ENCODE measurements at regions not wholly inside any gene's neighbourhood (a gene's known extent, or its start where the extent isn't known, plus 50 kb on each side); places are given as distances from the start of the nearest gene placed in this dataset.
A peak's percentile ranks its signal among the peaks of the same experiment; 100 is the strongest.

DNA sequence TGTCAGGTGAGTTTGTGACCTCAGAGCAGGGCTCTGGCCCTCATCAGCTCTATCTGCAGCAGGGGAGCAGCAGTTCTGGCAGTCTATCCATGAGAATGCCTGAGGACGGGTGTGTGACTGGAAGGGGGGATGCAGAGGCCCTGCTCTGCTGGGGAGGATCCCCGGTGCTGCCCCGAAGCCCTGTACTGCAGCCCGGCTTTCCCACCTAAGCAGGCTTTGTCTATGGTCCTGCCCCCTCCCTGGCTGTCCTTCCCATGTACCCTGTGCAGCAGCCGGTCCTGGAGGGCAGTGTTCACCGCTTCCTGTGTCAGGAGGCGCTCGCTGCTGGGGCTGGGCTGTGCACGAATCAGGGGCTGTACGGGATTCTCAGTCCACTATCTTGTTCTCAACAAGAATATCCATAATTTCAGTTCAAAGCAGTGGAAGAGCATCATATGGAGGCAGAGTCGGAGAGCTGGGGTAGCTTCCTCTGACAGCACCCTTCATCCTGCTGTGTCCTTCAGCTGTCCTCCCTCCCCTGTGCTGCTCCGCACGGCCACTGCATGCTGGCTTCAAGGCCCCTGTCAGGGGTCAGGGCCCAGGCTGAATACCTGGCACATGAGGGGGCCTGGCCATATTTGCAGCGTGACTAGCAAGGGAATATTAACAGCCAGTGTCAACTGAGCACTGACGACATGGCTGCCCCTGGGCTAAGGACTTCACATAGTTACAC, 125.2 kb downstream of the CTTN start:
- no peak overlapping the region for H3K27ac Mint-ChIP-seq (ENCODE audit: unreplicated experiment)
- peaks cover 20% of the 10 kb centered on the region for H3K36me3 Mint-ChIP-seq (ENCODE audit: insufficient read depth, unreplicated experiment)
- intact Hi-C loops (cut with micrococcal nuclease; ENCODE audit: unreplicated experiment): no loop called here
- TF ChIP-seq, protein P1, sequence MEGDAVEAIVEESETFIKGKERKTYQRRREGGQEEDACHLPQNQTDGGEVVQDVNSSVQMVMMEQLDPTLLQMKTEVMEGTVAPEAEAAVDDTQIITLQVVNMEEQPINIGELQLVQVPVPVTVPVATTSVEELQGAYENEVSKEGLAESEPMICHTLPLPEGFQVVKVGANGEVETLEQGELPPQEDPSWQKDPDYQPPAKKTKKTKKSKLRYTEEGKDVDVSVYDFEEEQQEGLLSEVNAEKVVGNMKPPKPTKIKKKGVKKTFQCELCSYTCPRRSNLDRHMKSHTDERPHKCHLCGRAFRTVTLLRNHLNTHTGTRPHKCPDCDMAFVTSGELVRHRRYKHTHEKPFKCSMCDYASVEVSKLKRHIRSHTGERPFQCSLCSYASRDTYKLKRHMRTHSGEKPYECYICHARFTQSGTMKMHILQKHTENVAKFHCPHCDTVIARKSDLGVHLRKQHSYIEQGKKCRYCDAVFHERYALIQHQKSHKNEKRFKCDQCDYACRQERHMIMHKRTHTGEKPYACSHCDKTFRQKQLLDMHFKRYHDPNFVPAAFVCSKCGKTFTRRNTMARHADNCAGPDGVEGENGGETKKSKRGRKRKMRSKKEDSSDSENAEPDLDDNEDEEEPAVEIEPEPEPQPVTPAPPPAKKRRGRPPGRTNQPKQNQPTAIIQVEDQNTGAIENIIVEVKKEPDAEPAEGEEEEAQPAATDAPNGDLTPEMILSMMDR (IDR thresholded peaks at IDR 0.05; ENCODE audit: insufficient read depth in 1 of 2, low read depth in 1 of 2, low read length in 1 of 2, severe bottlenecking in 1 of 2, unreplicated experiment in 1 of 2): no peak
- no peaks in the 10 kb centered on the region for H3K4me1 ChIP-seq
- ChIA-PET POLR2A (interaction anchor here (0.6 kb wide), 1 partner anchor 267 kb away, joined by 4 read pairs; no protein-coding TSS in a partner anchor), CTCF (no interaction called here)
- BruUV-seq (replicated peaks): no TSS peak
- peaks cover 6% of the 10 kb centered on the region for H3K4me1 Mint-ChIP-seq (ENCODE audit: low read depth, unreplicated experiment)
- no peak overlapping the region for H3K4me3 Mint-ChIP-seq (ENCODE audit: unreplicated experiment)
- H3K9me3 ChIP-seq: no peaks in the 10 kb centered on the region
- H3K27me3 ChIP-seq (replicated peaks; ENCODE audit: control insufficient read depth, insufficient read depth, low read length): no peaks in the 10 kb centered on the region
- H3K36me3 ChIP-seq (ENCODE audit: control insufficient read depth, insufficient read depth, low read length): no peaks in the 10 kb centered on the region
- H3K27me3 Mint-ChIP-seq (ENCODE audit: insufficient read depth, unreplicated experiment): no peaks in the 10 kb centered on the region
- DNase-seq: peak in 1 of 2 experiments; percentile 30
- no peak overlapping the region for H3K4me3 ChIP-seq (ENCODE audit: low read depth, low read length)
- no peaks in the 10 kb centered on the region for H3K9me3 Mint-ChIP-seq (ENCODE audit: unreplicated experiment)

DNA sequence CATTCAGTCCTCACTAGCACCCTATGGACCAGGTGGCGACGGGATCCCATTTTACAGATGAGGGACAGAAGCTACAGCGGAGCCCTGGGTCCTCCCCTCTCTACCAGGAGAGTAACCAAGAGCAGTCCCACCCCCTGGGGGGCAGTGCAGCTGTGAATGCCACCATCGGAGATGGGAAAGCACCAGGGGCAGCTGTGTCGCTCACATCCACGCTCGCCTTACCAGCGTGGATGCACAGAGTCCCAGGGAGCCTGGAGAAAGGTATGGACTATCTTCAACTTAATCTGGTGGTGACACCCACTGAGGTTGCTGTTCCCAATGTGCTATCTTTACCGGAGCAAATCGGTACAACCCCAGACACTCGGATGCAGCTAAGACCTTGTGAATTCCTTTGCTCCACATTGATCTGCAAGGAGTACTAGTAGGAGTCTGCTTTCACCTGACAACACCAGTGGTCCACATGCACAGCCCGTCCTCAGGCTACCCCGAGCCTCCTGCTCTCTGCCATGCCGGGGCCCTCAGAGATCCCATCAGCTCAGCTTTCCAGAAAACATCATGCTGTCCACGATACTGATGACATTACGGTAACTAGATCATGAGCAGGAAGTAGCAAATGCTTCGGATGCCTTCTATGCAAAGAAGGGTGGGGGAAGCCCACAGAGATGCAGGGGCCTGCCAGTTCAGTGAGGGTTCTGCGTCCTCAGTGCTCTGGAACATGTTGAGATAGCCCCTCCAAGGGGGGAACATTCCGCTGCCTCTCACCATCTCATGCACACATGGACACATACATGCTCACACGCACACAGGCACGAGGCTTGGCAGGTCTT, 126.0 kb downstream of the CTTN start:
- Mint-ChIP-seq H3K4me1 (ENCODE audit: low read depth, unreplicated experiment) (peaks cover 6% of the 10 kb centered on the region), H3K4me3 (ENCODE audit: unreplicated experiment) (no peak overlapping the region), H3K9me3 (ENCODE audit: unreplicated experiment) (no peaks in the 10 kb centered on the region), H3K27ac (ENCODE audit: unreplicated experiment) (no peak overlapping the region), H3K36me3 (ENCODE audit: insufficient read depth, unreplicated experiment) (peaks cover 20% of the 10 kb centered on the region), H3K27me3 (ENCODE audit: insufficient read depth, unreplicated experiment) (no peaks in the 10 kb centered on the region)
- intact Hi-C loops (cut with micrococcal nuclease; ENCODE audit: unreplicated experiment): no loop called here
- no peaks in the 10 kb centered on the region for H3K36me3 ChIP-seq (ENCODE audit: control insufficient read depth, insufficient read depth, low read length)
- no TSS peak for BruUV-seq (replicated peaks)
- H3K27me3 ChIP-seq (replicated peaks; ENCODE audit: control insufficient read depth, insufficient read depth, low read length): no peaks in the 10 kb centered on the region
- ChIA-PET POLR2A (no interaction called here), CTCF (no interaction called here)
- DNase-seq: no peak
- no peaks in the 10 kb centered on the region for H3K9me3 ChIP-seq
- H3K4me3 ChIP-seq (ENCODE audit: low read depth, low read length): no peak overlapping the region
- TF ChIP-seq, protein P1 (IDR thresholded peaks at IDR 0.05; ENCODE audit: insufficient read depth in 1 of 2, low read depth in 1 of 2, low read length in 1 of 2, severe bottlenecking in 1 of 2, unreplicated experiment in 1 of 2): no peak
- no peaks in the 10 kb centered on the region for H3K4me1 ChIP-seq

DNA sequence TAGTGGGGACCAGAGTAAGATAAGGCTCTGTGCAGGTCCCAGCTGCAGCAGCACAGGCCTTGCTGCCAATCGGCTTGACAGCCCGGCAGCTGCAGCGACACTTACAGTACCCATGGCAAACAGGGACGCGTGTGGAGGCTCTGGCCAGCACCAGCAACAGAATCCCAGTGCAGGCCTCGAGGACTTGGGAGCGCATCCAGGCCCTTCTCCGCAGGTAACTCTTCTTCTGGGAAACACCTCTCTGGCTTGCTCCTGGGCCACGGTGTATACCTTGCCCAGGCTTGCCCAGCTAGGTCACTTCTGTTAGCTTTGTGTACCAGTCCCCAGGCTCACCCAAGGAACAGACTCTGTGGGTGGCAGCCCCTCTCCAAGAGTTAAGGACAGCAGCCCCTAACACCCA, 126.7 kb downstream of the CTTN start:
- H3K4me1 ChIP-seq: no peaks in the 10 kb centered on the region
- peak in 1 of 2 experiments; percentile 30 for DNase-seq
- no peaks in the 10 kb centered on the region for H3K27me3 ChIP-seq (replicated peaks; ENCODE audit: control insufficient read depth, insufficient read depth, low read length)
- ChIA-PET POLR2A (no interaction called here), CTCF (no interaction called here)
- TF ChIP-seq, protein P1 (IDR thresholded peaks at IDR 0.05; ENCODE audit: insufficient read depth in 1 of 2, low read depth in 1 of 2, low read length in 1 of 2, severe bottlenecking in 1 of 2, unreplicated experiment in 1 of 2): no peak
- Mint-ChIP-seq H3K27ac (ENCODE audit: unreplicated experiment) (no peak overlapping the region), H3K4me1 (ENCODE audit: low read depth, unreplicated experiment) (peaks cover 6% of the 10 kb centered on the region), H3K27me3 (ENCODE audit: insufficient read depth, unreplicated experiment) (no peaks in the 10 kb centered on the region), H3K4me3 (ENCODE audit: unreplicated experiment) (no peak overlapping the region), H3K36me3 (ENCODE audit: insufficient read depth, unreplicated experiment) (peaks cover 20% of the 10 kb centered on the region), H3K9me3 (ENCODE audit: unreplicated experiment) (no peaks in the 10 kb centered on the region)
- H3K36me3 ChIP-seq (ENCODE audit: control insufficient read depth, insufficient read depth, low read length): no peaks in the 10 kb centered on the region
- no peaks in the 10 kb centered on the region for H3K9me3 ChIP-seq
- H3K4me3 ChIP-seq (ENCODE audit: low read depth, low read length): no peak overlapping the region
- BruUV-seq (replicated peaks): no TSS peak
- intact Hi-C loops (cut with micrococcal nuclease; ENCODE audit: unreplicated experiment): no loop called here

Measured in Caco-2 (cell line).